ENCODE measurements at regions not wholly inside any gene's neighbourhood (a gene's known extent, or its start where the extent isn't known, plus 50 kb on each side); places are given as distances from the start of the nearest gene placed in this dataset.

DNA sequence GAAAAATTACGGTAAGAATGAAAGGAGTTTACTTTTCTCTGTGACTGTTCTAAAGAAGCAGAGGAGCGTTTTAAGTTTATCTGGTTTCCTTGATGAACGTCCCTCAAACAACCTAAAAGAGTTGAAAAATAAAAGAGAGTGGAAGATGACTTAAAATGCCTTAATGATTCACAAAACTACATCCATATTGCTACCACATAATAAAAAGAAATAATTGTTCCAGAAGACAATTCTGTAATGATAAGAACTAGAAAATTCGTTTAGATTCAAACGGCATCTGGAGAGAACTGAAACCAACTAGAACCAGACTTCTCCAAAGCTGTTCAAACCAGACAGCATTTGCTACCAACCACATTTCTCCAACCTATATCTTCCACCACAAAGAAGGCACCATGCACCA lies 68.1 kb downstream of the TEKT4 start:
- POLR2A ChIA-PET: no interaction called here
- ATAC-seq (no peak), DNase-seq (ENCODE audit: low read depth in 1 of 2, low spot score in 1 of 2) (no peak), FAIRE-seq (no peak)
- Histone ChIP-seq H3K27ac (no peak overlapping the region), H3K9me3 (no peaks in the 10 kb centered on the region), H3K4me1 (no peaks in the 10 kb centered on the region), H3K4me3 (no peak overlapping the region), H3K4me2 (no peak overlapping the region)
- WGBS (ENCODE audit: missing lambda C conversion rate): 10% methylated on average over 5 of the region's 5 CpGs
- TF ChIP-seq, protein P1, sequence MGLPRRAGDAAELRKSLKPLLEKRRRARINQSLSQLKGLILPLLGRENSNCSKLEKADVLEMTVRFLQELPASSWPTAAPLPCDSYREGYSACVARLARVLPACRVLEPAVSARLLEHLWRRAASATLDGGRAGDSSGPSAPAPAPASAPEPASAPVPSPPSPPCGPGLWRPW (IDR thresholded peaks at IDR 0.05): no peak
- TF ChIP-seq, protein P2, sequence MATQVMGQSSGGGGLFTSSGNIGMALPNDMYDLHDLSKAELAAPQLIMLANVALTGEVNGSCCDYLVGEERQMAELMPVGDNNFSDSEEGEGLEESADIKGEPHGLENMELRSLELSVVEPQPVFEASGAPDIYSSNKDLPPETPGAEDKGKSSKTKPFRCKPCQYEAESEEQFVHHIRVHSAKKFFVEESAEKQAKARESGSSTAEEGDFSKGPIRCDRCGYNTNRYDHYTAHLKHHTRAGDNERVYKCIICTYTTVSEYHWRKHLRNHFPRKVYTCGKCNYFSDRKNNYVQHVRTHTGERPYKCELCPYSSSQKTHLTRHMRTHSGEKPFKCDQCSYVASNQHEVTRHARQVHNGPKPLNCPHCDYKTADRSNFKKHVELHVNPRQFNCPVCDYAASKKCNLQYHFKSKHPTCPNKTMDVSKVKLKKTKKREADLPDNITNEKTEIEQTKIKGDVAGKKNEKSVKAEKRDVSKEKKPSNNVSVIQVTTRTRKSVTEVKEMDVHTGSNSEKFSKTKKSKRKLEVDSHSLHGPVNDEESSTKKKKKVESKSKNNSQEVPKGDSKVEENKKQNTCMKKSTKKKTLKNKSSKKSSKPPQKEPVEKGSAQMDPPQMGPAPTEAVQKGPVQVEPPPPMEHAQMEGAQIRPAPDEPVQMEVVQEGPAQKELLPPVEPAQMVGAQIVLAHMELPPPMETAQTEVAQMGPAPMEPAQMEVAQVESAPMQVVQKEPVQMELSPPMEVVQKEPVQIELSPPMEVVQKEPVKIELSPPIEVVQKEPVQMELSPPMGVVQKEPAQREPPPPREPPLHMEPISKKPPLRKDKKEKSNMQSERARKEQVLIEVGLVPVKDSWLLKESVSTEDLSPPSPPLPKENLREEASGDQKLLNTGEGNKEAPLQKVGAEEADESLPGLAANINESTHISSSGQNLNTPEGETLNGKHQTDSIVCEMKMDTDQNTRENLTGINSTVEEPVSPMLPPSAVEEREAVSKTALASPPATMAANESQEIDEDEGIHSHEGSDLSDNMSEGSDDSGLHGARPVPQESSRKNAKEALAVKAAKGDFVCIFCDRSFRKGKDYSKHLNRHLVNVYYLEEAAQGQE (IDR thresholded peaks at IDR 0.05): no peak
- TF ChIP-seq MAZ (IDR thresholded peaks at IDR 0.05; ENCODE audit: borderline replicate concordance, low read depth, low read length): no peak
- no peak for TF ChIP-seq FOSB (CRISPR knock-in tag; IDR thresholded peaks at IDR 0.05)
- no peak for TF ChIP-seq HEYL (CRISPR knock-in tag; IDR thresholded peaks at IDR 0.05)
- TF ChIP-seq CBX8 (IDR thresholded peaks at IDR 0.05): peak; percentile 91; the same call in 1 of the 2 replicates
- TF ChIP-seq, protein P3, sequence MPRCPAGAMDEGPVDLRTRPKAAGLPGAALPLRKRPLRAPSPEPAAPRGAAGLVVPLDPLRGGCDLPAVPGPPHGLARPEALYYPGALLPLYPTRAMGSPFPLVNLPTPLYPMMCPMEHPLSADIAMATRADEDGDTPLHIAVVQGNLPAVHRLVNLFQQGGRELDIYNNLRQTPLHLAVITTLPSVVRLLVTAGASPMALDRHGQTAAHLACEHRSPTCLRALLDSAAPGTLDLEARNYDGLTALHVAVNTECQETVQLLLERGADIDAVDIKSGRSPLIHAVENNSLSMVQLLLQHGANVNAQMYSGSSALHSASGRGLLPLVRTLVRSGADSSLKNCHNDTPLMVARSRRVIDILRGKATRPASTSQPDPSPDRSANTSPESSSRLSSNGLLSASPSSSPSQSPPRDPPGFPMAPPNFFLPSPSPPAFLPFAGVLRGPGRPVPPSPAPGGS (IDR thresholded peaks at IDR 0.05): no peak
- TF ChIP-seq RNF2 (IDR thresholded peaks at IDR 0.05; ENCODE audit: borderline replicate concordance, low read depth): peak; percentile 73; the same call in 1 of the 2 replicates
- TF ChIP-seq BHLHE40 (IDR thresholded peaks at IDR 0.05; ENCODE audit: low read depth, low read length): no peak
- TF ChIP-seq POLR2A (IDR thresholded peaks at IDR 0.05; ENCODE audit: low read length): no peak
- no peak for TF ChIP-seq HOXA7 (CRISPR knock-in tag; IDR thresholded peaks at IDR 0.05)
- TF ChIP-seq, protein P4, sequence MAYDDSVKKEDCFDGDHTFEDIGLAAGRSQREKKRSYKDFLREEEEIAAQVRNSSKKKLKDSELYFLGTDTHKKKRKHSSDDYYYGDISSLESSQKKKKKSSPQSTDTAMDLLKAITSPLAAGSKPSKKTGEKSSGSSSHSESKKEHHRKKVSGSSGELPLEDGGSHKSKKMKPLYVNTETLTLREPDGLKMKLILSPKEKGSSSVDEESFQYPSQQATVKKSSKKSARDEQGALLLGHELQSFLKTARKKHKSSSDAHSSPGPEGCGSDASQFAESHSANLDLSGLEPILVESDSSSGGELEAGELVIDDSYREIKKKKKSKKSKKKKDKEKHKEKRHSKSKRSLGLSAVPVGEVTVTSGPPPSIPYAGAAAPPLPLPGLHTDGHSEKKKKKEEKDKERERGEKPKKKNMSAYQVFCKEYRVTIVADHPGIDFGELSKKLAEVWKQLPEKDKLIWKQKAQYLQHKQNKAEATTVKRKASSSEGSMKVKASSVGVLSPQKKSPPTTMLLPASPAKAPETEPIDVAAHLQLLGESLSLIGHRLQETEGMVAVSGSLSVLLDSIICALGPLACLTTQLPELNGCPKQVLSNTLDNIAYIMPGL (CRISPR knock-in tag; IDR thresholded peaks at IDR 0.05; ENCODE audit: borderline replicate concordance): no peak
- TF ChIP-seq KDM1A (IDR thresholded peaks at IDR 0.05; ENCODE audit: low read depth): no peak
- TF ChIP-seq, protein P5, sequence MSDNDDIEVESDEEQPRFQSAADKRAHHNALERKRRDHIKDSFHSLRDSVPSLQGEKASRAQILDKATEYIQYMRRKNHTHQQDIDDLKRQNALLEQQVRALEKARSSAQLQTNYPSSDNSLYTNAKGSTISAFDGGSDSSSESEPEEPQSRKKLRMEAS (IDR thresholded peaks at IDR 0.05): no peak
- no peak for TF ChIP-seq EP300 (IDR thresholded peaks at IDR 0.05)
- CTCF ChIA-PET: no interaction called here

DNA sequence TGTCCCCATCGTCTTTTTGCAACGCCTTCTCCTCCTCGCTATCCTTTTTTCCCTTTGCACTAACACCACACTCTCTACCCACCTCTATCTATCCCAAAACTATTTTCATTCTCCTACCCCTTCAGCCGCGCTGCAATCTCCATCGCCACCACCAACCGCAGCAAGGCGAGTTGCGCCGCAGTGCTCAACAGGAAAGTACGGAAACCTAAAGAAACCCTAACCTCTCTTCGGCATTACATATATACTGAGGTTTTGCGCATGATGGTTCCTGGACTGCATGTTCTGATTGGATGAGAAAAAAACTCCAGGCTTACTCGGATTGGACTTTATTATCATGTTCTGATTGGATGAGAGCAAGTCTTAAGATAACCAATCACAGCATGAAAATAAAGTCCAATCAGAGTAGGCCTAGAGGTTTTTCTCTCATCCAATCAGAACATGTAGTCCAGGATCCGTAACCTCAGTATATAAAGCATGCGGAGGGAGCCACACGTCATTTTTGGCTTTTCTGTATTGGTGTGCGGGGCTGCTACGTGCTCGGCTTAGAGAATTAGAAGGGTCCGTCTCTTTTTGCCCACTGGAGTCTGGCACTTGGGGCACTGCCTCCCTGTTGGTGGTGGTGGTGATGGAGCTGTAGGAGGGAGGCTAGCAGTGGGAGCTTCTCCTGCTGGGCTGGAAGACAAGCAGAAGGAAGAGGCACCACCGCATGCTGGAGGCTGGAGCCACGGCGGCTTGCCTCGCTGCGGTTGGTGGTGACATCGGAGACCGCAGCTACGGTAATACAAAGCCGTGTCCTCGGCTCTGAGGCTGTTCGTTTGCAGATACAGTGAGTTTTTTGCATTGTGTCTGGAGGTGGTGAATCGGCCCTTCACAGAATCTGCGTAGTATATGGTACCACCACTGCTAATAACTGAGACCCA lies 76.1 kb downstream of the TEKT4 start:
- ChIA-PET POLR2A (no interaction called here), CTCF (interaction anchor here (1.1 to 2.0 kb wide), 2 partner anchors 9 to 16 kb away, joined by 3 to 11 read pairs; no protein-coding TSS in a partner anchor)
- ATAC-seq (no peak; a peak in 1 of 6 replicates), FAIRE-seq (no peak), DNase-seq (ENCODE audit: low read depth in 1 of 2, low spot score in 1 of 2) (no peak)
- Histone ChIP-seq H3K4me3 (no peak overlapping the region), H3K9me3 (no peaks in the 10 kb centered on the region), H3K4me1 (no peaks in the 10 kb centered on the region), H3K4me2 (no peak overlapping the region), H3K27ac (no peak overlapping the region)
- WGBS (ENCODE audit: missing lambda C conversion rate): 64% methylated on average over 34 of the region's 34 CpGs
- TF ChIP-seq JUN (IDR thresholded peaks at IDR 0.05): no peak
- TF ChIP-seq SREBF2 (IDR thresholded peaks at IDR 0.05): no peak
- TF ChIP-seq, protein P1 (IDR thresholded peaks at IDR 0.05): no peak
- TF ChIP-seq ZNF302 (CRISPR knock-in tag; IDR thresholded peaks at IDR 0.05): no peak
- TF ChIP-seq ZSCAN20 (CRISPR knock-in tag; IDR thresholded peaks at IDR 0.05): no peak
- no peak for TF ChIP-seq TP53 (CRISPR knock-in tag; IDR thresholded peaks at IDR 0.05)
- no peak for TF ChIP-seq KDM5A (IDR thresholded peaks at IDR 0.05)
- TF ChIP-seq RFX5 (IDR thresholded peaks at IDR 0.05): no peak
- no peak for TF ChIP-seq HOXB13 (CRISPR knock-in tag; IDR thresholded peaks at IDR 0.05; ENCODE audit: low read depth)
- TF ChIP-seq, protein P2 (IDR thresholded peaks at IDR 0.05): no peak
- no peak for TF ChIP-seq SMC3 (IDR thresholded peaks at IDR 0.05)

Measured in A549 (cell line).